ENCODE measurements at regions not wholly inside any gene's neighbourhood (a gene's known extent, or its start where the extent isn't known, plus 50 kb on each side); places are given as distances from the start of the nearest gene placed in this dataset.

DNA sequence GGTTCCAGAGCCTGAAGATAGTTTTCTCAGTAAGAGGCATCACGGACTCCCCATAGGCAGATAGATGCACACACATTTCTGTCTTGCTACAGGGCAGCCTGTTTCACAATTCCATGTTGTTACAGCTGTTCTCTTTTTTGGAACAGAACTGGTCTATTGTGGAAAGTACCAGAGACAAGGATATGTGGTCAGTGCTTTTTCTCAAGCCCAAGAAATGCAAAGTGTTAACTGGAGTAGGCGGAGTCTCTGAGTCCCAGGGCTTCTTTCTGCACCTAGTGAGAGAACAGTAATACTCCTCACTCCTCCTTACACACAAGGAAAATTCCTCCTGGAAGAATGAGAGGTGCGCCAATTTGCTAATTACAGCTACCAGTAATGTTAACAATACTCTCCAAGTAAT lies 141.6 kb upstream of the ARGLU1 start:
- TF ChIP-seq, protein P1, sequence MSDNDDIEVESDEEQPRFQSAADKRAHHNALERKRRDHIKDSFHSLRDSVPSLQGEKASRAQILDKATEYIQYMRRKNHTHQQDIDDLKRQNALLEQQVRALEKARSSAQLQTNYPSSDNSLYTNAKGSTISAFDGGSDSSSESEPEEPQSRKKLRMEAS (IDR thresholded peaks at IDR 0.05; ENCODE audit: insufficient read depth, insufficient read length): no peak
- TF ChIP-seq FOS (IDR thresholded peaks at IDR 0.05; ENCODE audit: borderline replicate concordance, insufficient read depth, low read length): no peak
- no peak for TF ChIP-seq EZH2 (IDR thresholded peaks at IDR 0.05; ENCODE audit: borderline replicate concordance, low read depth, low read length, severe bottlenecking)
- TF ChIP-seq JUN (IDR thresholded peaks at IDR 0.05; ENCODE audit: borderline replicate concordance, insufficient read depth, insufficient read length, low read depth): no peak
- TF ChIP-seq POLR2A (IDR thresholded peaks at IDR 0.05; ENCODE audit: low read depth, low read length): no peak
- TF ChIP-seq GATA2 (IDR thresholded peaks at IDR 0.05; ENCODE audit: insufficient read depth, insufficient read length, low read depth, low read length): no peak
- TF ChIP-seq MYC (IDR thresholded peaks at IDR 0.05; ENCODE audit: low read depth, low read length): no peak
- TF ChIP-seq POLR2AphosphoS5 (IDR thresholded peaks at IDR 0.05; ENCODE audit: insufficient read depth, low read depth, low read length): no peak
- TF ChIP-seq, protein P2, sequence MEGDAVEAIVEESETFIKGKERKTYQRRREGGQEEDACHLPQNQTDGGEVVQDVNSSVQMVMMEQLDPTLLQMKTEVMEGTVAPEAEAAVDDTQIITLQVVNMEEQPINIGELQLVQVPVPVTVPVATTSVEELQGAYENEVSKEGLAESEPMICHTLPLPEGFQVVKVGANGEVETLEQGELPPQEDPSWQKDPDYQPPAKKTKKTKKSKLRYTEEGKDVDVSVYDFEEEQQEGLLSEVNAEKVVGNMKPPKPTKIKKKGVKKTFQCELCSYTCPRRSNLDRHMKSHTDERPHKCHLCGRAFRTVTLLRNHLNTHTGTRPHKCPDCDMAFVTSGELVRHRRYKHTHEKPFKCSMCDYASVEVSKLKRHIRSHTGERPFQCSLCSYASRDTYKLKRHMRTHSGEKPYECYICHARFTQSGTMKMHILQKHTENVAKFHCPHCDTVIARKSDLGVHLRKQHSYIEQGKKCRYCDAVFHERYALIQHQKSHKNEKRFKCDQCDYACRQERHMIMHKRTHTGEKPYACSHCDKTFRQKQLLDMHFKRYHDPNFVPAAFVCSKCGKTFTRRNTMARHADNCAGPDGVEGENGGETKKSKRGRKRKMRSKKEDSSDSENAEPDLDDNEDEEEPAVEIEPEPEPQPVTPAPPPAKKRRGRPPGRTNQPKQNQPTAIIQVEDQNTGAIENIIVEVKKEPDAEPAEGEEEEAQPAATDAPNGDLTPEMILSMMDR (IDR thresholded peaks at IDR 0.05; ENCODE audit: extremely low read depth in 1 of 2, insufficient read depth in 1 of 2, low read depth in 1 of 2, low read length in 2 of 2): no peak
- ChIA-PET CTCF (no interaction called here), POLR2A (no interaction called here)
- H3K9me3 ChIP-seq (replicated peaks; ENCODE audit: control insufficient read depth, insufficient read depth, low read length): no peaks in the 10 kb centered on the region
- H3K36me3 ChIP-seq (ENCODE audit: control insufficient read depth in 2 of 2, extremely low read depth in 1 of 2, insufficient read depth in 2 of 2, low read length in 2 of 2): no peaks in the 10 kb centered on the region
- dilution Hi-C loops (cut with MboI; ENCODE audit: extremely low pct_ligation_motif_present, low sequenced_read_pairs): no loop called here
- no peaks in the 10 kb centered on the region for H3K79me2 ChIP-seq (ENCODE audit: control insufficient read depth, insufficient read depth, low read length)
- no peak overlapping the region for H3K4me2 ChIP-seq (ENCODE audit: insufficient read depth, low read length)
- H3K4me3 ChIP-seq (replicated peaks in 1 of 3; ENCODE audit: insufficient read depth in 1 of 3, low read depth in 1 of 3, low read length in 3 of 3): no peak overlapping the region
- no peak overlapping the region for H3K9ac ChIP-seq (replicated peaks; ENCODE audit: extremely low read depth, insufficient read depth, low read length)
- FAIRE-seq (no peak), DNase-seq (ENCODE audit: low read depth, low spot score) (peak; percentile 58)
- intact Hi-C loops (cut with micrococcal nuclease): no loop called here
- H3K27ac ChIP-seq (ENCODE audit: insufficient read depth, low read depth, low read length): no peak overlapping the region
- no TSS peak for BruUV-seq (replicated peaks)
- no peaks in the 10 kb centered on the region for H4K20me1 ChIP-seq (replicated peaks; ENCODE audit: control insufficient read depth, extremely low read depth, insufficient read depth, low read length)
- no peaks in the 10 kb centered on the region for H3K27me3 ChIP-seq (ENCODE audit: control insufficient read depth in 2 of 2, insufficient read depth in 2 of 2, low read length in 2 of 2)
- no peaks in the 10 kb centered on the region for H3K4me1 ChIP-seq (ENCODE audit: control insufficient read depth, extremely low read depth, insufficient read depth, low read length)
- H3K9me1 ChIP-seq (replicated peaks; ENCODE audit: control insufficient read depth, extremely low read depth, insufficient read depth, low read length): no peaks in the 10 kb centered on the region
- H2AFZ ChIP-seq (ENCODE audit: low read depth, low read length): no peak overlapping the region
